Vagina (tissue), 2 donors: ENCODE measurements at regions not wholly inside any gene's neighbourhood (a gene's known extent, or its start where the extent isn't known, plus 50 kb on each side); places are given as distances from the start of the nearest gene placed in this dataset.

Experiments used
- POLR2A ChIP-seq, 2 donors: fragments of 450-650 bp; IDR thresholded peaks; one replicate each; pipeline ENCODE4 v1.6.1; 2017; ENCODE audit warnings: antibody characterized with exemption in 2 of 2, mild to moderate bottlenecking in 2 of 2, moderate library complexity in 2 of 2
- TF ChIP-seq, protein P1 (sequence below), 3 experiments: fragments of 450-650 bp in 2 of 3; fragments of 200-600 bp in 1 of 3; sonication (generic) in 1 of 3; IDR thresholded peaks; one replicate each; pipeline ENCODE4 v1.5.1; 2017 to 2019; ENCODE audit warnings: antibody characterized with exemption in 3 of 3, mild to moderate bottlenecking in 2 of 3, moderate library complexity in 2 of 3

GRCh38 chr3:163863146-163863545 lies 1215.2 kb downstream of the SI start:
- TF ChIP-seq, protein P1, sequence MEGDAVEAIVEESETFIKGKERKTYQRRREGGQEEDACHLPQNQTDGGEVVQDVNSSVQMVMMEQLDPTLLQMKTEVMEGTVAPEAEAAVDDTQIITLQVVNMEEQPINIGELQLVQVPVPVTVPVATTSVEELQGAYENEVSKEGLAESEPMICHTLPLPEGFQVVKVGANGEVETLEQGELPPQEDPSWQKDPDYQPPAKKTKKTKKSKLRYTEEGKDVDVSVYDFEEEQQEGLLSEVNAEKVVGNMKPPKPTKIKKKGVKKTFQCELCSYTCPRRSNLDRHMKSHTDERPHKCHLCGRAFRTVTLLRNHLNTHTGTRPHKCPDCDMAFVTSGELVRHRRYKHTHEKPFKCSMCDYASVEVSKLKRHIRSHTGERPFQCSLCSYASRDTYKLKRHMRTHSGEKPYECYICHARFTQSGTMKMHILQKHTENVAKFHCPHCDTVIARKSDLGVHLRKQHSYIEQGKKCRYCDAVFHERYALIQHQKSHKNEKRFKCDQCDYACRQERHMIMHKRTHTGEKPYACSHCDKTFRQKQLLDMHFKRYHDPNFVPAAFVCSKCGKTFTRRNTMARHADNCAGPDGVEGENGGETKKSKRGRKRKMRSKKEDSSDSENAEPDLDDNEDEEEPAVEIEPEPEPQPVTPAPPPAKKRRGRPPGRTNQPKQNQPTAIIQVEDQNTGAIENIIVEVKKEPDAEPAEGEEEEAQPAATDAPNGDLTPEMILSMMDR (IDR thresholded peaks at IDR 0.05), result no peak
- no peak for TF ChIP-seq POLR2A (IDR thresholded peaks at IDR 0.05)
